ENCODE measurements at regions not wholly inside any gene's neighbourhood (a gene's known extent, or its start where the extent isn't known, plus 50 kb on each side); places are given as distances from the start of the nearest gene placed in this dataset.
"Not testable (repeated sequence)": the region's sequence is repeated elsewhere in the genome, so short reads cannot be mapped to it uniquely, and the experiment has no call there.

GRCh38 chr21:17679002-17679600 lies 66.4 kb upstream of the BTG3 start:
- Histone ChIP-seq H3K4me3 (no peak overlapping the region), H3K9me3 (no peaks in the 10 kb centered on the region), H3K36me3 (no peaks in the 10 kb centered on the region), H3K27ac (no peak overlapping the region), H3K27me3 (no peaks in the 10 kb centered on the region), H3K4me1 (no peaks in the 10 kb centered on the region)
- ATAC-seq (peak in 7 of 8 donors; percentile 71 to 87 (median 78)), DNase-seq (no peak)
- WGBS, 2 donors, result 0% methylated on average over 1 of the region's 1 CpG
- intact Hi-C loops (cut with DNase I), result loop anchor here in 9 of 10 donors (1.0 to 5.0 kb wide), 7 partner anchors 223 to 248 kb away; no protein-coding TSS in a partner anchor
- TF ChIP-seq CTCF (IDR thresholded peaks at IDR 0.05), result peak; percentile 65 to 91 (median 85)

- not testable (repeated sequence) for H3K4me3 ChIP-seq, H3K36me3 ChIP-seq, H3K9me3 ChIP-seq, DNase-seq, H3K27me3 ChIP-seq, ATAC-seq, H3K27ac ChIP-seq, H3K4me1 ChIP-seq
- intact Hi-C loops (cut with DNase I), result loop anchor here in 6 of 10 donors (5.0 kb wide), 3 partner anchors 225 to 250 kb away; no protein-coding TSS in a partner anchor
- 74 to 76% methylated on average over 11 of the region's 11 CpGs for WGBS, 2 donors
Measured at GRCh38 chr21:17676930-17677329, 64.2 kb upstream of the BTG3 start.

GRCh38 chr21:17674106-17674505 lies 61.4 kb upstream of the BTG3 start:
- no peak for ATAC-seq

GRCh38 chr21:17673261-17674020 lies 60.7 kb upstream of the BTG3 start:
- no peak for ATAC-seq
- no peak for TF ChIP-seq CTCF (IDR thresholded peaks at IDR 0.05)
- no peak overlapping the region for H3K27ac ChIP-seq

More at GRCh38 chr21:17674106-17674505, 61.4 kb upstream of the BTG3 start:
- Histone ChIP-seq H3K27me3 (peaks cover 0 to 9% (median 0%) of the 10 kb centered on the region in 7 donors), H3K36me3 (no peaks in the 10 kb centered on the region), H3K4me3 (no peak overlapping the region), H3K27ac (no peak overlapping the region), H3K9me3 (no peaks in the 10 kb centered on the region), H3K4me1 (no peaks in the 10 kb centered on the region)
- intact Hi-C loops (cut with DNase I), result no loop called here
- DNase-seq, result no peak
- WGBS, 2 donors, result 64 to 69% methylated on average over 4 of the region's 4 CpGs
- TF ChIP-seq CTCF (IDR thresholded peaks at IDR 0.05), result no peak

DNA sequence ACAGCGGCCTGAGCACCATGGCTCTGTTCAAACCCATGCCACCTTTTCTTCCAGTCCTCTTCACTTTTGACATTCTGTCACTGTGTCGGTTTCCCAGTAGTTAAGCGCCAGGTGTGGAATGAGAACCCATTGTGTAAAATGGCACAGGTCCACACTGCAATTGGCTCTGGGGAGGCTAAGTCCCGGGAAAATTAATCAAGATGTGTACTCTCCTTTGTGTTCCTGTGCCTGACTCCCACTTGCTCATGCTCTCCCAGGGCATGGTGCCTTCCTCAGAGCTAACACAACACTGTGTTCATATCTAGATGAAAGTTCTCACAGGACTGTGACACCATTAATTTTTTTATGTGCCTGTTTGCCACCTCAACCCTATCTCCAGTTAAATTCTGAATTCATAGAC lies 59.0 kb upstream of the BTG3 start:
- no peak for DNase-seq
- ATAC-seq, result no peak
- WGBS, 2 donors, result 54 to 60% methylated on average over 4 of the region's 4 CpGs
- Histone ChIP-seq H3K27ac (no peak overlapping the region), H3K4me1 (no peaks in the 10 kb centered on the region), H3K9me3 (no peaks in the 10 kb centered on the region), H3K4me3 (no peak overlapping the region), H3K27me3 (peaks cover 0 to 9% (median 0%) of the 10 kb centered on the region in 7 donors), H3K36me3 (no peaks in the 10 kb centered on the region)
- TF ChIP-seq CTCF (IDR thresholded peaks at IDR 0.05), result no peak
- intact Hi-C loops (cut with DNase I), result no loop called here

More at GRCh38 chr21:17673261-17674020, 60.7 kb upstream of the BTG3 start:
- Histone ChIP-seq H3K36me3 (no peaks in the 10 kb centered on the region), H3K27me3 (peaks cover 0 to 9% (median 0%) of the 10 kb centered on the region in 7 donors), H3K4me3 (no peak overlapping the region), H3K9me3 (no peaks in the 10 kb centered on the region), H3K4me1 (no peaks in the 10 kb centered on the region)
- 50 to 58% methylated on average over 11 of the region's 11 CpGs for WGBS, 2 donors
- intact Hi-C loops (cut with DNase I), result no loop called here
- no peak for DNase-seq
